Right hindlimb (tissue), 1 donor: ENCODE measurements at regions not wholly inside any gene's neighbourhood (a gene's known extent, or its start where the extent isn't known, plus 50 kb on each side); places are given as distances from the start of the nearest gene placed in this dataset.

Source experiments
- DNase-seq: peaks from one replicate; pipeline ENCODE4 v3.0.0-alpha.2; 2018

DNA sequence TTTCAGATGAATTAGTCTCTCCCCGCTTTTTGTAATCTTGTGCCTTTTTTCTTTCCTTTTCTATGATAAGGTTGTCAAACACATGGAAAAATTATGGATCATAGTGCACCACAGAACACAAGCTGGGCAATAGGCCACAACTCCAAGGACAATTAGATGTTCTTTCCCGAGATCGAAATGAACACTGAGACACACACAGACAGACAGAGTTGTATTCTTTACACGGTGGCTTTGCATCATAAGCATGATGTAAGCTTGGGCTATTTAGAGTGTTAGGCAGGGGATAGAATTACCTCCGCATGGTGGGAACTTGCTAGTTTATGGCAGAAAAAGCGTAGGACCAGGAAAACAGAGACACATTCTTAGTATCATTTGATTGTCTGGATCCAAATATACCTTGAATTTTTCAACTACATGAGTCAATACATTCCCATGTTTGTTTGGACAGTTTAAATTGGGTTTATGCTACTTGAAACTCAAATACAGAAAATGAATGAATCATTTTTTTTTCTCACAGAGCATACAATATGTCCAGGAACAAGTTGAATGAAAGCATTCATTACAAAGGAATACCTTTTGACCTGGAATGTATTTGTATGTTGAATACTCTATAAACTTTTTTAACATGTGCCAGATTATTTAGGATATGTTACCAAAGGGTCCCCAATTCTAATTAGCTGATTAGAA lies 1611.5 kb upstream of the TMEFF2 start:
- DNase-seq, result no peak

DNA sequence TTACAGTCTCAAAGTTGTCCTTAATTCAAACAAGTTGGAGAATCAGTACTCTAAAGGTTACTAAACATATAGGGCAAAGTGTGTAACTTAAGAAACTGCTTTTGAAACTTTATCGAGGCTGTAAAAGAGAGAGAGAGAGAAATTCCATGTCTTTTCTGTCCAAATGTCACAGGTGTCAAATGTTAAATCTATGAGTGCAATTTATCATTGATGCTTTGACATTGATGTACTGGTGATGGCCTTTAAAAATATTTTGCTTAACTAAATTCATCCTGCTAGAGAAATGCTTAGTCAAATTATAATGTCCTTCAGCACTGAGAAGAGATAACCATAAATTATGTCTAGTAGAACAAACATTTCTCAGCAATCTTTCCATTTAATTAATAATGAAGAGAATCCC lies 1602.1 kb upstream of the TMEFF2 start:
- DNase-seq, result no peak

DNA sequence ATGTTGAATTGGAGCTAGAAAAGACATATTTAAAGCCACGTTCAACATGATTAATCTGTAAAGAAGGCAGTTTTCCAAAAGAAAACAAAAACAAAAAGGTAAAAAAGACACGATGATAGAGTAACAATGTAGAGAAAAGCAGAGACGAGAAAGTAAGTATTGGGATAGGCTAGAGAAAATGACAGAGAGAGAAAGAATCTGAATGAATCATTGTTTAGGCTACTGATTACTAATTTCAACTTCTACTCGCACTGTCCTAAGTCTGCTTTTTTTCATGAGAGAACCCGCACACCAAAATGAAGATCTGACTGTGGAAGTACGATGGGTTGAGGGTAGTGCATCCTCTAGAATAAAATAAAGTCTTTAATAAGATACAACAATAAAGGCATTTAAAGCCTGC lies 1599.2 kb upstream of the TMEFF2 start:
- no peak for DNase-seq

DNA sequence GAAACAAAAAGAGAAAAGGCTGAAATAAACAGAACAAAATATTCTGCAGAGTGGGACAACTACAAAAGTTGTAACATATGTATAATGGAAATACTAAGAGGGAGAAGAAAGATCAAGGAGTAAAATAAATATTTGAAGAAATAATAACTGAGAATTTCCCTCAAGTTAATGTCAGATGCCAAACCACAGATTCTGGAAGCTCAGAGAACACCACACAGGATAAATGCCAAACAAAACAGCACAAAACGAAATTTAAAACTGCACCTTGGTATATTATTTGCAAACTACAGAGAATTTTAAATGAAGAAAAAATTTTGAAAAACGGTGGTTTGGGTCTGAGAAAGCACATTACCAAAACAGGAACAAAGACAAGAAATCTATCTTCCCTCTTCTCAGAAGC lies 1588.9 kb upstream of the TMEFF2 start:
- no peak for DNase-seq

DNA sequence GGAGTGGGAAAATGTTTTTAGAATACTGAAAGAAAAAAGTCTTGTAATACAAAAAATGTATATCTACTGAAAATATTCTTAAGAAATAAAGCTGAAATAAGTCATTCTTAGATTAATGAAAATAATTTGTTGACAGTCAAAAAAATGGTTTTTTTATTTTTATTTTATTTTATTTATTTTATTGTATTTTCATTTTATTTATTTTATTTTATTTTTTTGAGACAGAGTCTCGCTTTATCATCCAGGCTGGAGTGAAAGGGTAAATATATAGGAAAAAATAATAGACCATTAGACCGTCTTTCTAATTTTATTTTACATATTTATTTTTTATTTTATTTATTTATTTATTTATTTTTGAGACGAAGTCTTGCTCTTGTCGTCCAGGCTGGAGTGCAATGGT lies 1583.6 kb upstream of the TMEFF2 start:
- DNase-seq, result no peak

DNA sequence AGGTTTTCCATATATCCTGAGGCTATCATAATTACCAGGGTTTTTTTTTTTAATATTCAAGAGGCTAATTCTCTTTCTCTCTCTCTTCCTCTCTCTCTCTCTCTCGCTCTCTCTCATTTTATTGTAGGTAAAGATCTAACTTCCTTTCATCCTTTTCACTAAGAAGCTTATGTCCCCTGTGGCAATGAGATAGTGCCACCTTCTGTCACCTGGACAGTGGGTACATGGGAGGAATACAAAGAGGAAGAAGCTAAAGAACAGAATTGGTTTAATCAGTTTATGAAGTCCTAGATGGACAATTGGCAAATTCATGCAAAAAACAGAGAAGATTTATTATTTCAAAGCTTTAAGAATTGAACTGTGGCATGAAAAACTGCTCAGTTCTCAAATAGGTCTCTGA lies 1582.3 kb upstream of the TMEFF2 start:
- no peak for DNase-seq

DNA sequence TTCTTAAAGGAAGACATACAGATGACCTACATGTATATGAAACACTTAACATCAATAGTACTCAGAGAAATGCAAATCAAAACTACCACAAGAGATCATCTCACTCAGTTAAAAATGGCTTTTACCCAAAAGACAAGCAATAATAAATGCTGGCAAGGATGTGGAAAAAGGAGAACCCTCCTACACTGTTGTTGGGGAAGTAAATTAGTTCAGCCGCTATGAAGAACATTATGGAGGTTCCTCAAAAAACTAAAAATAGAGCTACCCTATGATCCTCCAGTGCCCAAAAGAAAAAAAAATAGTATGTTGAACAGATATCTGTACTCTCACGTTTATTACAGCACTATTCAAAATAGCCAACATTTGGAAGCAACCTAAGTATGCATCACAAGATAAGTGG lies 1579.4 kb upstream of the TMEFF2 start:
- no peak for DNase-seq

DNA sequence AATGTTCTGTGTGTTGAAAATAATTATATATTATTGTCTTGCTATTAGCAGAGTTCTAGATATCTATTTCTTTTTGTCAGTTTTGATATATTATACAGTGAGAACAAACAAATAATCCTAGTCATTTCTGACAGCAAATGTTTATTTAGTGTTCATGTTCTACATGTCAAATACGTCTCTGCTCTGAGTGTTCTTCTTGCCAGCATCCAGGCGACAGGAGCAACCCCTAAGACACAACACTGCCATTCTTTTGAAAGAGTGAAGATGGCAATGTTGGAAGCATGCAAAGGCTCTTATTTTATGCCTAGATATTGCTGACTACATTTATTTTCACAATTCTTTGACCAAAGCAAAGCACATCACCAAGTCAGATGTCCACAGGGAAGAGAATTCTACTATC lies 1556.6 kb upstream of the TMEFF2 start:
- no peak for DNase-seq

DNA sequence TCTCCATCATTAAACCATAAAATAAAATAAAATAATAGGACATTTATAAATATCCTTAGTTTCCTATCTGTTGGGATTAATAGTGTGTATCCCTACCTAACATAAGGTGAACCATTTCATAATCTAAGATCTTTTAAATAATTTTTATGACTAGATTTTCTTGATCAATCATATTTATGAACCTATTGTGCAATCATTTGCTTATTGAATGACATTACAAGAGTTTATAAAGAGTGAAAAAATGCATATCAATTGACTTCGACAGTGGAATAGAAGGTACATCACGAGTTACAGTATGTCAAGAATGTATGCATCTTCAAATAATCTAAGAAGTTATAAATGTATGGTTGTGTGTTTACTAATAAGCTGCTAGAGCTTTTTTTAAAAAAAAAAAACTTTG lies 1554.8 kb upstream of the TMEFF2 start:
- no peak for DNase-seq

DNA sequence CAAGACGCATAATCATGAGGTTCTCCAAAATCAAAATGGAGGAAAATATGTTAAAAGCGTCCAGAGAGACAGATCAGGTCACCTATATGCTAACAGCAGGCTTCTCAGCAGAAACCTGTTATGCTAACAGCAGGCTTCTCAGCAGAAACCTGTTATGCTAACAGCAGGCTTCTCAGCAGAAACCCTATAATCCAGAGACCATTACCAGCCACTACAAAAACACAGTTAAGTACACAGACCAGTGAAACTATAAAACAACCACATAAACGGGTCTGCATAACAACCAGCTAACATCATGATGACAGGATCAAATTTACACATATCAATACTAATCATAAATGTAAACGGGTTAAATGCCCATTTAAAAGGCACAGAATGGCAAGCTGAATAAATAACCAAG lies 1548.4 kb upstream of the TMEFF2 start:
- no peak for DNase-seq

DNA sequence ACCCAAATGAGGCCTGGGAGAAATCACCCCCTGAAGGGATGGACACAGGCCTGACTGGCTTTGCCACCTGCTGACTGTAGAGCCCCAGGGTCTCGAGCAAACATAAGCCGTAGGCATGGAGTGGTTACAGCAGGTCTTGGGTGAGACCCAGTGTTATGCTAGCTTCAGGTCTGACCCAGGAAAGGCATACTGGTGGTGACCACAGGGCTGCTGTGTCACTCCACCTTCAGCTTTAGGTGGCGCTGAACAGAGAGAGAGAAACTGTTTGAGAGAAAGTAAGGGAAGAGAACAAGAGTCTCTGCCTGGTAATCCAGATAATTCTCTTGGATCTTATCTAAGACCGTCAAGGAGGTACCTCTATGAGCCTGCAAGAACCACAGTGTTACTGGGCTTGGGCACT lies 1544.2 kb upstream of the TMEFF2 start:
- no peak for DNase-seq

DNA sequence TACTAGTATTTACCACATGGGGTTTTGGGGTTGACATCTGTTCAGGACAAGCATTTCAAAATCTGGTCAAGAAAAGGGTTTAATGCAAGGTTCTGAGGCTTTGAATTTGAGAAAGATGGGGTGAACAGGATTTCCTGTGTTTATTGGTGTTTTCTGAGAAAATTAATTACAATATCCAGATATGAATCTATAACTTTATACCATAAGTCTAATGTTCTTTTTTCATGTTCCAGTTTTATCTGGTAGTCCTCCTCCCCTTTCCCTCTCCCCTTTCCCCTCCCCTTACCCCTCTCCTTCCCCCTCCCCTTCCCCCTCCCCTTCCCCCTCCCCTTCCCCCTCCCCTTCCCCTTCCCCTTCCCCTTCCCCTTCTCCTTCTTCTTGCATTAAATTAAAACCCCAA lies 1518.2 kb upstream of the TMEFF2 start:
- DNase-seq, result no peak

DNA sequence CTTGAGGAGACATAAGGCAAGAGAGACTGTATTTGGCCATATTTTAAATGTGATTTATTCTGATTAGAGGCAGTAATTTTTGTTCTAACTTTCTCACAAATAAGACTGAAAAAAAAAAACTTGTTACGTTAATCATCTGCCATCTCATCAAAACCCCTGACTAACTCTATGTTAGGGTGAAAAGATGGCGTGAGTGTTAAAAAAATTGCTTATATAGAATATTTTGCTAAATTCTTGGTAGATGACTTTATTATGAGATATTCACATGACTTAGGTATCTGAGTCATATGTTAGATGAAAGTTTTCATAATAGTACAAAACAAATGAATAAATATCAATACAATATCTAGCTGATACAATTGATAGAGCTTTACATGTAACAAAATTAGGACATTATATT lies 1508.7 kb upstream of the TMEFF2 start:
- DNase-seq, result no peak

DNA sequence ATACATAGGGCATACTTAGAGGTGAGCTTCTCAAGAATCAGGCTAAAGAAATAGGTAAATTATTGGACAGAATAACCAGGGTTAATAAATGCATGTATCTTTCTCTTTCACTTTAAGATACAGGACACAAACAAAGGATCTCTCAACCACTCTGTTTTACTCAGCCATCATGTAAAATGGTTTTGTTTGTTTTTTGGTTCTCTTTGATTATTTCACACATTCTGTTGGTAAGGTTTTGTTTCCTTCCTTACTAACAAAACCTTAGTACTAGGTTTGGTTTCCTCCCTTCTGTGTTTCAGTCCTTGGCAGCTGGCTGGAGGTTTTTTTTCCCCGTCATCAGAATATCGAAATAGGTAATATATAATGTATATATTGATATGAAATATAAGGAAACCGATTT lies 1506.8 kb upstream of the TMEFF2 start:
- DNase-seq, result no peak

DNA sequence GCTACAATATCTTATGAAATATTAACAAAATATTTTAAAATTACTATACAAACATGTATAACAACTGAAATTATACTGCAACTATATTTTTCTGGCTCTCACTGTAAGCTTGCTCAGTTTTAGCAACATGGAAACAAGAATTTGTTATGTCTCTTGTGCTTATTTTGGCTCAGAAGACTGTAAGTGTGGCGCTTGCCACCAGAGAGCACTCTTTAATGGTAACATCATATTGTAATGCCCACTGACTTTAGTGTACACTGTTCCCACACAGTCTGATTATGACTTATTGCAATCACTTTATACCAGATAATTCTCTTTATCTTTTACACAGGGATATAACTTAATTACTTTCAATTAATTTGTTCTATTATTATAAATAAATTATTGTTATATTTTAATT lies 1500.6 kb upstream of the TMEFF2 start:
- DNase-seq, result no peak

DNA sequence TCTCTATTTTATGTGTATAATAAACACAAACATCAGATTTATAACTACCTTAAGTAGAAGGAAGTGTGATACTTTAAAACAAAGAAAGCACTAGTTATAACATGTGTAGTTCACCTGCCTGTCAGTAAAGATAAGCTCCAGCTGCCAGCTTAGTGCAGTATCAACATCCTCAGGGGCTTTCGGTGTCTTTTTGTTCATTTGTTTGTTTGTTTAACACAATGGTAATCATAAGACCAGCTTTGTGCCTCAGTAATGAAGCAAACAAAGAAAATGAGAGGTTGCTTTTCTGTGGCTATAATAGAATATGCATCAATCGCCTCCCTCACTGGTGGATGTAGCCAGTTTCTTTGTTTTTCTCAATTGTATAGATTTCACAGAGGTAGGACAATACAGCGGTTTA lies 1499.0 kb upstream of the TMEFF2 start:
- DNase-seq, result no peak

DNA sequence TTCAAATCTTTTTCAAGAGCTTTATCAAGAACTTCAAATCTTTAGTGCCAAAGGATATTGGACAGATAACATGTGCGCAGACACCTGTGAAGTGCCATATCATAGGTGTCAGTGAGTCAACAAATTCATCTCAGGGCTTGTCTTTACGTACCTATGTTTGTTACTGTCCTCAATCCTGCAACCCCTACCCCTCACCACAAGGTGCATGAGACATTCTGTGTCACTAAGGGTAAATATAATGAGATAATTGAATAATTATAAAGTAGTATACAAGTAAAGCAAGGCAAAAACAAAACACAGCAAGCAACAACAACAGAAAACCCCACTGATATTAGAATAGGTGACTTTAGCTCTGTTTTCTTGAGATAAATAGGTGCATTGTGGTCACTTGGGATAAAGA lies 1495.8 kb upstream of the TMEFF2 start:
- DNase-seq, result no peak

DNA sequence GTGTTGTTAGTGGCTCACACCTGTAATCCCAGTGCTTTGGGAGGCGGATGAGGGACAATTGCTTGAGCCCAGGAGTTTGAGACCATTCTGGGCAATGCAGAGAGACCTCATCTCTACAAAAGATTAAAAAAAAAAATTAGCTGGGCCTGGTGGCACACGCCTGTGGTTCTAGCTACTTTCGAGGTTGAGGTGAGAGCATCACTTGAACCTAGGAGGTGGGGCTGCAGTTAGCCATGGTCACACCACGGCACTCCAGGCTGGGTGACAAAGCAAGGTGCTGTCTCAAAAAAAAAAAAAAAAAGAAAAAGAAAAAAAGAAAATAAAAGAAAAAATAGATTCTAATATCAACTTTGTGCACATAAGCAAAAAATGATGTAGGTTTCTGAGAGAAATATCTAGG lies 1492.5 kb upstream of the TMEFF2 start:
- no peak for DNase-seq

DNA sequence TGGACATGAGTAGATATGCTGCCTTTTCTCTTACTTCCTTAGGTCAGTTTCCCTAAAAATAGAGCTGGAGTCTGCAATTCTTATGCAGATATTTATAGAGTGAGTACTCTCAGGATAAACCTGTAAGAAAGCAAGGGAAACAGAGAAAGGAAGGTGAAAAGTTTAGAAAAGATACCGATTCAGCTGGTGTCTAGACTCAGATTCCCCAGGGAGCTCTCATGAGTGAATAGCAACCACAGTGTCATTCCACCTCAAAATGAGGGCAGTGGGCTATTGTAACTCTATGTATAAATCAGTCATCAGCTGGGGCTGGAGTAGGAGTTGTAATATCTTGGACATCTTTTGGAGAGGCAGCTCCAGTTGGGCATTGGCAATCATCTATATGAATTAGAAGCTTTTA lies 1485.1 kb upstream of the TMEFF2 start:
- no peak for DNase-seq

DNA sequence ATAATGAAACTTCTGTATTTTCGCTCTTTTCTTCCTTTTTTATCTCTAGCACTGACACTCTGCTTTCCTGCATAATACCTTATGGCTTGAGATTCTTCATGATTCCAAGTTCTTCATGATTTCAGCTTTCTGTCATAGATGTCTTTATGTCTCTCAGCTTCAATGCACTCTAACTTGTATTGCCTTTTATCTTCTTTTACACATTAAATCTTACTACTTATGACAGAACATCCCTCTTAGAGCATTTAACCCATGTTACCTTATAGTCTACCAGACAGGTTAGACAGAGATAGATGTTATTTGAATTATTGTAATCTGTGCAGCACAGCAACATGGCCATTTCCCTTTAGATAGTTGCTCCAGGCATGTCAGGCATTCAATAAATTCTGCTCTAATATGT lies 1475.7 kb upstream of the TMEFF2 start:
- DNase-seq, result no peak

DNA sequence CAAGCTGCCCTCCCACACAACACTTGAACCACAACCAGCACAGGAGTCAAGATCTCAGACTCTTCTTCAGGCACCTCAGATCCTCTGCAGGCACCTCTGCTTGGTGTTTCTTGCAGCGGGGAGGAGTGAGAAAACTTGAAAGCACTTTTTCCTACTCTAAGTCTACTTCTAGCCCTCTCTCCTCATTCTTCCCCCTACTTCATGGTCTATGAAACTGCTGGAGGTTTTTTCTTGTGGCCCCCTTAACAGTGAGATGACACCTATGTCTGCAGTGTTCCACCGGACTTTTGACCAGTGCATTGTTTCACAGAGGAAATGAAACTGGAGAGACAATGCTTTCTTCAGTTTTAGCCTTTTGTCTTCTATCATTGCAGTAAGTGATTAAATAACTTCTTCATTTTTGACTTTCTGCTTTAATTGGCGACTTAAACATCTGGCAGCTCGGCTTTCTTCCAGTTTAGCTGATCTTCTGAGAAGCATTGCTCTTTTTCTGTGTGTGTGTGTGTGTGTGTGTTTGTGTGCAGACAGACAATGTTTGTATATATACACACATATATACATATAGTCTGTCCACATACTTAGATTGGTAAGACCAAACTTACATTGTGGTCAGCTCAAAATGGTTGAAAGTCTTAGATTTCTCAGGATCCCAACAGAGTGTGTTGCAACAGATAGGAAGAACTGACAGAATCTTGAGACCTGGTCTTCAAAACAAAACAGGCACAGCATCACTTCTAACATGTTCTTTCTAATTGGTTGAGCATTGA lies 1474.0 kb upstream of the TMEFF2 start:
- no peak for DNase-seq

DNA sequence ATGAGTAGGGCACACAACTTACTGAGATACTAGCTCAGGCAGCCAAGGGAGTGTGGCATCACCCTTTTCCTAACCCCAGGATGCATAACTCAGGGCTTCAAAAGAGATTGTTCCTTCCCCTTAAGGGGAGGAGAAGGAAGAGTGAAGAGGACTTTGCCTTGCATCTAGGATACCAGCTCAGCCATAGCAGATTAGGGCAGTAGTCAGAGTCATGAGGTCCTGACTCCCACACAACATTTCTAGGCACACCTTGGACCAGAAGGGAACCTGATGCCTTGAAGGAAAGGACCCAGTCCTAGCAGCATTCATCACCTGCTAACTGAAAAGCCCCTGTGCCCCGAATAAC lies 1433.2 kb upstream of the TMEFF2 start:
- no peak for DNase-seq

DNA sequence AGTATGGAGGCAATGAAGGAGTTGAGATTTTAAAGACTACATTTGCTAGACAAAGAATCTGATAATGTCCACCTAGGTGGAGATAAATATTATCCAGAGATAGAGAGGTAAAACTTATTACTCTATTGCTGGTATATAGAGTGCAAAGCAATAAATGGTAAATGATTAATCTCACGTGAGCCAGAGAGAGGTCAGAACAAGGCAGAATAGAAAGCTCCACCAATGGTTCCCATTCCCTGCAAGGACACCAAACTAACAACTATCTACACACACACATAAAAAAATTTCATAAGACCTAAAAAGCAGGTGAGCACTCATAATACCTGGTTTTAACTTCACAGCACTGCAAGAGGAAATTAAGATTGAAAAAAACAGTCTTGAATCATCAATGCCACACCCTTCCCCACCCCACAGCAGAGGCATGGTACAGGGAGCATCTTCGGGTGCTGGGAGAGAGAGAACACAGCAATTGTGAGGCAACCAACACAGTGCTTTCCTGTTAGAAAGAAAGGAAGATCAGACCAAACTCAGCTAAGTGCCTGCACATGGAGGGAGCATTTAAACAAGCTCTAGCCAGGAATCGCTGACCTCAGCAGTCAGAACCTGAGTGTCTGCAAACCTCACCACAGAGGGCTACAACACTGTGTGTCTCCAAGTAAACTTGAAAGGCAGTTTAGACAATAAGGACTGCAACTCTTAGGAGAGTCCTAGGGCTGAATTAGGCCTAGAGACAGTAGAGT lies 1432.6 kb upstream of the TMEFF2 start:
- no peak for DNase-seq

DNA sequence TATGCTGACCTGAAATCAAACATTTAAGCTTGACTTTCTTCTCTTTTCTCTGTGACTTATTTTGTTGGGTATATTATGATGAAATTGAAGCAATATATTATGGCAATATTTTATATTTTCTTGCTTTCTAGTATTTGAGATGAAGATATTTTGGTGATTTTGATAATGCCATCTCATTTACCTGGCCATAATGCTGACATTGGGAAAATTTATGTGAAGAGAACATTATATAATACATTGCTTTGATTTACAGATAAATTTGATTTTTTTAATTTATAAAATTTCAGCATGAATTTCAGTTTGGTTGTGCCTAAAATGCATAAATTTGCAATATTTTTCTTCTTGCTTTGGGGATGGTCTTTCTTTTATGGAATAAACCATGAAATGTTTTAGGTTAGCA lies 1413.7 kb upstream of the TMEFF2 start:
- no peak for DNase-seq
